MCF 10A (cell line): ENCODE measurements at regions not wholly inside any gene's neighbourhood (a gene's known extent, or its start where the extent isn't known, plus 50 kb on each side); places are given as distances from the start of the nearest gene placed in this dataset.

Experiments used
- BruUV-seq: library from RNA; stranded (reverse); fragments of 400-500 nt; replicated peaks from 2 replicates; lab custom pipeline; 2021; lab: Mats Ljungman, UMichigan
- CTCF ChIA-PET: fragments of 300-600 bp; sonication (Branson Sonifier 250); formaldehyde crosslinking; extraction: SDS; loops from one replicate; lab custom pipeline; 2021; ENCODE audit warnings: antibody characterized with exemption, inconsistent platforms; lab: Yijun Ruan, JAX
- POLR2A ChIA-PET: fragments of 300-600, 350-650 bp; sonication (Branson Sonifier 250); formaldehyde crosslinking; extraction: SDS; loops from one replicate; lab custom pipeline; 2020; ENCODE audit warnings: antibody characterized with exemption, inconsistent platforms; lab: Yijun Ruan, JAX
- DNase-seq: peaks from one replicate; pipeline ENCODE4 v3.0.0-alpha.2; 2018; ENCODE audit not compliant: unreplicated experiment
- H3K27ac Mint-ChIP-seq: one replicate; pipeline ENCODE4 v1.8.0; 2022; ENCODE audit warnings: mild to moderate bottlenecking, low read depth, mixed read lengths; ENCODE audit not compliant: unreplicated experiment
- H3K27me3 Mint-ChIP-seq: one replicate; pipeline ENCODE4 v1.8.0; 2022; ENCODE audit warnings: mixed read lengths; ENCODE audit not compliant: insufficient read depth, unreplicated experiment
- H3K36me3 Mint-ChIP-seq: one replicate; pipeline ENCODE4 v1.8.0; 2022; ENCODE audit warnings: mild to moderate bottlenecking, moderate library complexity, mixed read lengths; ENCODE audit not compliant: insufficient read depth, unreplicated experiment
- H3K4me1 Mint-ChIP-seq: one replicate; pipeline ENCODE4 v1.8.0; 2022; ENCODE audit warnings: mixed read lengths; ENCODE audit not compliant: insufficient read depth, unreplicated experiment
- H3K4me3 Mint-ChIP-seq: one replicate; pipeline ENCODE4 v1.8.0; 2022; ENCODE audit warnings: mild to moderate bottlenecking, moderate library complexity, mixed read lengths; ENCODE audit not compliant: unreplicated experiment
- H3K9me3 Mint-ChIP-seq: one replicate; pipeline ENCODE4 v1.8.0; 2022; ENCODE audit warnings: mixed read lengths; ENCODE audit not compliant: unreplicated experiment
- CTCF ChIP-seq: fragments of 200-600 bp; IDR thresholded peaks from one replicate; pipeline ENCODE4 v1.8.0; 2022; ENCODE audit warnings: antibody characterized with exemption, mild to moderate bottlenecking; ENCODE audit not compliant: unreplicated experiment
- intact Hi-C: fragments of 100-400 bp; cut with micrococcal nuclease; formaldehyde crosslinking; loops from 2 replicates; pipeline ENCODE4 v1.14.1; 2022

GRCh38 chr10:80949785-80950184 is 412.1 kb downstream of the SH2D4B start:
- Mint-ChIP-seq H3K27me3 (peaks cover 37% of the 10 kb centered on the region), H3K36me3 (peaks cover 5% of the 10 kb centered on the region), H3K4me1 (no peaks in the 10 kb centered on the region), H3K27ac (no peak overlapping the region), H3K9me3 (no peaks in the 10 kb centered on the region), H3K4me3 (no peak overlapping the region)
- no TSS peak for BruUV-seq
- ChIA-PET POLR2A (no interaction called here), CTCF (interaction anchor here (0.6 to 1.7 kb wide), 4 partner anchors 26 to 288 kb away, joined by 3 to 7 read pairs (median 4); no protein-coding TSS in a partner anchor)
- intact Hi-C loops: no loop called here
- no peak for DNase-seq
- TF ChIP-seq CTCF: no peak

GRCh38 chr10:80952436-80952835 is 414.7 kb downstream of the SH2D4B start:
- Mint-ChIP-seq H3K4me1 (no peaks in the 10 kb centered on the region), H3K9me3 (no peaks in the 10 kb centered on the region), H3K27me3 (peaks cover 13% of the 10 kb centered on the region), H3K36me3 (peaks cover 5% of the 10 kb centered on the region), H3K4me3 (no peak overlapping the region), H3K27ac (no peak overlapping the region)
- no peak for DNase-seq
- no TSS peak for BruUV-seq
- ChIA-PET CTCF (interaction anchor here (0.8 kb wide), 1 partner anchor 28 kb away, joined by 3 read pairs; no protein-coding TSS in a partner anchor), POLR2A (no interaction called here)
- no peak for TF ChIP-seq CTCF
- intact Hi-C loops: no loop called here

- Mint-ChIP-seq H3K27ac (no peak overlapping the region), H3K4me1 (no peaks in the 10 kb centered on the region), H3K9me3 (no peaks in the 10 kb centered on the region), H3K36me3 (no peaks in the 10 kb centered on the region), H3K4me3 (no peak overlapping the region), H3K27me3 (peaks cover 47% of the 10 kb centered on the region)
- no TSS peak for BruUV-seq
- no peak for TF ChIP-seq CTCF
- no peak for DNase-seq
- intact Hi-C loops: no loop called here
- CTCF ChIA-PET: no interaction called here
- POLR2A ChIA-PET: no interaction called here
Measured at GRCh38 chr10:80957161-80957560, 419.5 kb downstream of the SH2D4B start.

GRCh38 chr10:80964179-80964578 is 426.5 kb downstream of the SH2D4B start:
- intact Hi-C loops: no loop called here
- Mint-ChIP-seq H3K9me3 (no peaks in the 10 kb centered on the region), H3K4me3 (no peak overlapping the region), H3K27me3 (peaks cover 69% of the 10 kb centered on the region), H3K27ac (no peak overlapping the region), H3K4me1 (no peaks in the 10 kb centered on the region), H3K36me3 (no peaks in the 10 kb centered on the region)
- no peak for DNase-seq
- POLR2A ChIA-PET: no interaction called here
- no peak for TF ChIP-seq CTCF
- no TSS peak for BruUV-seq
- CTCF ChIA-PET: no interaction called here
